RWPE1 (cell line): ENCODE measurements at regions not wholly inside any gene's neighbourhood (a gene's known extent, or its start where the extent isn't known, plus 50 kb on each side); places are given as distances from the start of the nearest gene placed in this dataset.
A peak's percentile ranks its signal among the peaks of the same experiment; 100 is the strongest.

Experiments used
- CTCF ChIA-PET: fragments of 350-600 bp; sonication (Branson Sonifier 250); formaldehyde crosslinking; extraction: SDS; loops from one replicate; lab custom pipeline; 2021; lab: Yijun Ruan, JAX
- POLR2A ChIA-PET: fragments of 400-600 bp; formaldehyde crosslinking; extraction: SDS; loops from one replicate; lab custom pipeline; 2020; ENCODE audit warnings: antibody characterized with exemption; ENCODE audit not compliant: low non-redundant PET; lab: Yijun Ruan, JAX
- DNase-seq: peaks from one replicate; pipeline ENCODE4 v3.0.0; 2012; ENCODE audit warnings: low spot score
- H3K27ac ChIP-seq: fragments of 450-650 bp; 2 replicates; pipeline ENCODE4 v1.5.1; 2017
- TF ChIP-seq, protein P1 (sequence below): fragments of 450-650 bp; conservative IDR thresholded peaks from 2 replicates; pipeline ENCODE4 v1.5.1; 2017; ENCODE audit warnings: low read depth, mild to moderate bottlenecking

DNA sequence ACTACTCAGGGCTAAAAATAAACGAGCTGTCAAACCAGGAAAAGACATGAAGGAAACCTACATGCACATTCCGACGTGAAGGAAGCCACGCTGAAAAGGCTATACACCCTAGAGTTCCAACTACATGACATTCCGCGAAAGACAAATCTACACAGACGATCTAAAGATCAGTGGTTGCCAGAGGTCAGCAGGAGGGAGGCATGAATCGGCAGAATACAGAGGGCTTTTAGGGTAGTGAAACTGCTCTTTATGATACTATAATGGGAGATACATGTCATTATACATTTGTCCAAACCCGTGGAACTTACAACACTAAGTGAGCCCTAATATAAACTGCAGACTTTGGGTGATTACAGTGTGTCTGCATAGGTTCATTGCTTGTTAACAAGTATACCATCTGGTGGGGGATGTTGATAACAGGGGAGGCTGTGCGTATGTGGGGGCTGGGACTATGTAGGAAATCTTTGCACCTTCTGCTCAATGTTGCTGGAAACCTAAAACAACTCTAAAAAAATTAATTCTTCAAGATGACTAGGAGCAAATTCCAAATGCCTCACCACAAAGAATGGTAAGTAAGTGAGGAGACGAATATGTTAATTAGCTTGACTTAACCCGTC lies 132.2 kb upstream of the CDH4 start:
- TF ChIP-seq, protein P1, sequence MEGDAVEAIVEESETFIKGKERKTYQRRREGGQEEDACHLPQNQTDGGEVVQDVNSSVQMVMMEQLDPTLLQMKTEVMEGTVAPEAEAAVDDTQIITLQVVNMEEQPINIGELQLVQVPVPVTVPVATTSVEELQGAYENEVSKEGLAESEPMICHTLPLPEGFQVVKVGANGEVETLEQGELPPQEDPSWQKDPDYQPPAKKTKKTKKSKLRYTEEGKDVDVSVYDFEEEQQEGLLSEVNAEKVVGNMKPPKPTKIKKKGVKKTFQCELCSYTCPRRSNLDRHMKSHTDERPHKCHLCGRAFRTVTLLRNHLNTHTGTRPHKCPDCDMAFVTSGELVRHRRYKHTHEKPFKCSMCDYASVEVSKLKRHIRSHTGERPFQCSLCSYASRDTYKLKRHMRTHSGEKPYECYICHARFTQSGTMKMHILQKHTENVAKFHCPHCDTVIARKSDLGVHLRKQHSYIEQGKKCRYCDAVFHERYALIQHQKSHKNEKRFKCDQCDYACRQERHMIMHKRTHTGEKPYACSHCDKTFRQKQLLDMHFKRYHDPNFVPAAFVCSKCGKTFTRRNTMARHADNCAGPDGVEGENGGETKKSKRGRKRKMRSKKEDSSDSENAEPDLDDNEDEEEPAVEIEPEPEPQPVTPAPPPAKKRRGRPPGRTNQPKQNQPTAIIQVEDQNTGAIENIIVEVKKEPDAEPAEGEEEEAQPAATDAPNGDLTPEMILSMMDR: no peak
- DNase-seq: no peak
- H3K27ac ChIP-seq: no peak overlapping the region
- ChIA-PET POLR2A (no interaction called here), CTCF (interaction anchor here (1.2 kb wide), 1 partner anchor 909 kb away, joined by 3 read pairs; no protein-coding TSS in a partner anchor)

DNA sequence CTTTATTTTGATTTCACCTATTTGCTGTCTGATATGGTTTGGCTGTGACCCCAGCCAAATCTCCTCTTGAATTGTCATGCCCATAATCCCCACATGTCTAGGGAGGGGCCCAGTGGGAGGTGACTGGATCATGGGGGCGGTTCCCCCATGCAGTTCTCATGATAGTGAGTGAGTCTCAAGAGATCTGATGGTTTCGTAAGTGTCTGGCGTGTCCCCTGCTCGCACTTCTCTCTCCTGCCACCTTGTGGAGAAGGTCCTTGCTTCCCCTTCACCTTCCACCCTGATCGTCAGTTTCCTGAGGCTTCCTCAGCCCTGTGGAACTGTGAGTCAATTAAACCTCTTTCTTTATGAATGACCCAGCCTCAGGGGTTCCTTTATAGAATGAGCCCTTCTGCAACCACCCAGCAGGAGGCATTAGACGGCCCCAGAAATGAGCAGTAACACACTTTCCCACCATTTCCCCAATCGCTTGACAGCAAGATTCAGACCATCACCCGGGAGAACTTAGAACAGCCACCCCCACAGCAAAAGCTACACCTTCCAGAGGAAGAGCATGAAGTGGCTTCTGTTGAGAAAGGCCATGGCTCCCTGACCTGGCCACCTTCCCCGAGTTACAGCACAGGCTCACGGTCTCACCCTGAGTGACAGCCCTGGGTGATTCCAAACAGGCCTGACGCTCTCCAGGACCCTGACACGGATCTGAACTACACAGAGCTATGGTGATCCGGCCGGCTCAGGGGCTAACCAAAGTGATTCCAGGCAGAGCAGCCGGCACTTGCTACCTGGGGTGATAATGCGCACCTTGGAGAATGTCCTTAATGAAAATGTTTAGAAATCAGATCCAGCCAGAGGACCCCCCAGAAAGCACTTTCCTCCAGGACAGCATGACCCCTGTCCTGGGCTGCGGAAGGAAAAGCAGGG lies 131.2 kb upstream of the CDH4 start:
- ChIA-PET POLR2A (no interaction called here), CTCF (interaction anchor here (1.2 kb wide), 1 partner anchor 910 kb away, joined by 3 read pairs; no protein-coding TSS in a partner anchor)
- TF ChIP-seq, protein P1: peak; percentile 80
- no peak overlapping the region for H3K27ac ChIP-seq
- no peak for DNase-seq

DNA sequence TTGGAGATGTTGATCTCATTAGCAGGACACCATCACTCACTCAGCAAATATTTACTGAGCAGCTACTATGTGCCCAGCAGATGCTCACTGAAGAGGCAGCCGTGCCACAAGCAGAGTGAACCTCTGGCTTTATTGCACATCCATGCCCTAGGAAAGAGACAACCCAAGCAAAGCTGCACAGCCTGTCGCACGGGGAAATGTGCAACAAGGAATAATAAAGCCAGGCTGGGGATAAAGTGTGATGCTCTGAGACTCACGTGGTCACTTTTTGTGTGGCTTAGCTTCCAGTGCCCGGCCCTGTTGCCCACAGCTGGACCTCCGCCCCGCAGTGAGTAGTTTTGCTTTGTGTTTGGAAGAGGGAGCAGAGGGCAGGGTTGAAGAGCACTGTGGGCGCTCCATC lies 130.4 kb upstream of the CDH4 start:
- TF ChIP-seq, protein P1: no peak
- CTCF ChIA-PET: no interaction called here
- POLR2A ChIA-PET: no interaction called here
- no peak overlapping the region for H3K27ac ChIP-seq
- no peak for DNase-seq

DNA sequence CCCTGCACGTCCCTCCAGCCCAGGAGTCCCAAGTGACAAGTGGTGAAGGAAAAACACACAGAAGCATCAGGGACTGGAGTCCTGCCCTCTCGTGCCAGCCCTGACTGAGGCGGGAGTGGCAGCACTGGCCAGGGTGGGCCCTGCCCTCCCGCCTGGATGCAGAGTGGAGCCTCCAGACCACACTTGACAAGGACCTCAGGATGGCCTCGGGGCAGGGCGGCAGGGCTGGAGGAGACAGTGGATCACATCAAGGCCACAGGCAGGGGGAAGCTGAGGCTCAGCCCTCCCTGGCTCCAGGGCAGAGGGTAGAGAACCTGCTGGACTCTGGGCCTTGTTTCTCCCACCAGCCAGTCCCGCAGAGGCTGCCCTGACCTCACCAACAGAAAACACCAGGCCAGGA lies 128.8 kb upstream of the CDH4 start:
- H3K27ac ChIP-seq: no peak overlapping the region
- TF ChIP-seq, protein P1: no peak
- POLR2A ChIA-PET: no interaction called here
- DNase-seq: no peak
- CTCF ChIA-PET: interaction anchor here (0.7 kb wide), 1 partner anchor 336 kb away, joined by 3 read pairs; no protein-coding TSS in a partner anchor

DNA sequence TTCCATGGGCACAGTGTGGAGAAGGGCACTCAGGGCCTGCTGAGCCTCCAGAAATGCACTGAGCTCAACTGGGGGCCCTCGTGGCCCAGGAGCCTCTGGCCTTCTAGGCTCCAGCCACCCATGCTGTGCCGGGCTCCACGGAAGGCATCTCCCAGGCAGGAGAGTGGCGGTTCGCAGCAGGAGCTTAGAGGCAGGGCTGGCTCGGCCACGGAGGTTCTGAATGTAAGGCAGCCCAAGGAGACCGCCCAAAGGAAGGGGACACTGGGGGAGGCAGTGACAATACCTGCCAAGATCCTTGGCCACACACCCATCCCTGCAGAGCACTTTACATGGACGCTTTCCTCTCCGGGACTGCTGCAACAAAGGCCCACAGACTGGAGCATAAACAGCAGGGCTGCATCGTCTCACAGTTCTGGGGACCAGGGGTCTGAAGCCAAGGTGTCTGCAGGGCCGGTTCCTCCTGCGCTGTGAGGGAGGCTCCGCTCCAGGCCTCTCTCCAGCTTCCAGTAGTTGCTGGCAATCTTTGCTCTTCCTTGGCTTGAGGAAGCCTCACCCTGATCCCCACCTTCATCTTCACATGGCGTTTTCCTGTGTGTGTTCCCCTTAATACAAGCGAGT lies 128.2 kb upstream of the CDH4 start:
- DNase-seq: no peak
- H3K27ac ChIP-seq: no peak overlapping the region
- TF ChIP-seq, protein P1: no peak
- CTCF ChIA-PET: no interaction called here
- POLR2A ChIA-PET: no interaction called here

DNA sequence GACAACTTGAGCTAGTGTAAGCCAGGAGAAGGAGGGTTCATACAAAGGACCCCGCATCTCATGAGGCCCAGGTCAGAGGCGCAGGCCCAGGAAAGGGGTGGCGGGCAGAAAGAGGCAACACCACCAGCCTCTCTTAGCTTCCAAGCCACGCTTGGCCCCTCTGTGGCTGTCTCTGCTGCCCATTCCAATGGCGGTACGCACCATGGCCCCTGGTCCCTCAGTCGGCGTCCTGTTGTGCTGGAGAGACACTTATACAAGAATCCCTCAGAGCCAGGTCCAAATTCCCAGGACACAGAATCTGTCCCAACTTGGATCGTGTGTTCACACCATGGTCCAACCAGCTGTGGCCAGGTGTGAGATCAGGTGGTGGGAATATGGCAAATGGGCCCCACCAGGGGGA lies 127.0 kb upstream of the CDH4 start:
- DNase-seq: no peak
- TF ChIP-seq, protein P1: no peak
- ChIA-PET POLR2A (no interaction called here), CTCF (no interaction called here)
- H3K27ac ChIP-seq: no peak overlapping the region
